Heart left ventricle (tissue), 16 donors: ENCODE measurements at regions not wholly inside any gene's neighbourhood (a gene's known extent, or its start where the extent isn't known, plus 50 kb on each side); places are given as distances from the start of the nearest gene placed in this dataset.

Experiments
- ATAC-seq, 4 donors: fragments of 200-7000 bp; cut with Tn5 transposase; one replicate each; pipeline ENCODE4 v1.9.1; 2020 to 2022; ENCODE audit warnings: moderate library complexity in 4 of 4, mild to moderate bottlenecking in 3 of 4, moderate number of reproducible peaks in 1 of 4
- DNase-seq, 5 donors: peaks; one replicate each; pipeline ENCODE4 v3.0.0-alpha.2; 2020
- H3K27ac ChIP-seq, 12 donors: fragments of 200-600 bp; sonication (generic) in 4 of 12; one replicate each; pipeline versions ENCODE4 v1.5.0 to v1.8.0; 2016 to 2022; ENCODE audit warnings: mild to moderate bottlenecking in 2 of 12
- H3K27me3 ChIP-seq, 9 donors: fragments of 200-600 bp; sonication (generic) in 2 of 9; one replicate each; pipeline versions ENCODE4 v1.5.1 to v1.8.0; 2016 to 2022; ENCODE audit warnings: mild to moderate bottlenecking in 3 of 9
- H3K36me3 ChIP-seq, 9 donors: fragments of 200-600 bp; sonication (generic) in 2 of 9; one replicate each; pipeline versions ENCODE4 v1.5.0 to v1.8.0; 2018 to 2022; ENCODE audit warnings: mild to moderate bottlenecking in 2 of 9
- H3K4me1 ChIP-seq, 12 donors: fragments of 200-600 bp; sonication (generic) in 4 of 12; one replicate each; pipeline versions ENCODE4 v1.5.0 to v1.8.0; 2016 to 2022; ENCODE audit warnings: mild to moderate bottlenecking in 3 of 12
- H3K4me3 ChIP-seq, 12 donors: fragments of 200-600 bp; sonication (generic) in 4 of 12; one replicate each; pipeline versions ENCODE4 v1.5.0 to v1.8.0; 2017 to 2022; ENCODE audit warnings: mild to moderate bottlenecking in 9 of 12, moderate library complexity in 4 of 12
- H3K9me3 ChIP-seq, 12 donors: fragments of 200-600 bp; sonication (generic) in 4 of 12; one replicate each; pipeline versions ENCODE4 v1.5.0 to v1.8.0; 2016 to 2022; ENCODE audit warnings: mild to moderate bottlenecking in 1 of 12
- CTCF ChIP-seq, 12 donors: fragments of 200-600 bp; sonication (generic) in 4 of 12; IDR thresholded peaks; one replicate each; pipeline versions ENCODE4 v1.5.0 to v1.8.0; 2018 to 2022; ENCODE audit warnings: antibody characterized with exemption in 12 of 12, mild to moderate bottlenecking in 5 of 12
- POLR2A ChIP-seq, 2 donors: fragments of 450-650 bp; IDR thresholded peaks; one replicate each; pipeline ENCODE4 v1.6.1; 2017; ENCODE audit warnings: antibody characterized with exemption in 2 of 2, mild to moderate bottlenecking in 2 of 2, moderate library complexity in 2 of 2
- WGBS, 4 donors: extraction: QIAGEN DNeasy Blood & Tissue Kit in 2 of 4; methylation state at CpG; one replicate each; pipeline versions ENCODE4 v1.1.5 to v1.1.7; 2013 to 2018; 5-methylcytosine and 5-hydroxymethylcytosine counted together
- intact Hi-C, 10 donors: fragments of 100-400 bp; cut with DNase I; formaldehyde crosslinking; loops; one replicate each; pipeline versions ENCODE4 v1.11.1 to v1.14.2; 2022
- donor health status: ischemic (EF 13 %, LVEDD 7.1; RV severe dilation, severe dysfunction).
- donor health status: healthy with polysubstance abuse.
- donor health status: DM: no; HTN: yes; CAD: no.
- donor health status: DM: no; HTN: no; CAD: no.
- donor health status: ischemic (EF 25% LVEDD 6.9; RV normal size, moderate dysfunction).
- donor health status: ischemic (EF 25% LVEDD 5.7; RV mildly dilated, moderate dysfunction).
- donor health status: healthy.
- donor health status: DM: yes; HTN: yes; CAD: no.
- donor health status: ischemic (EF 35%, LVEDD 5.7; RV mildly dilated, moderate dysfunction).
- donor health status: nonischemic (EF 11% LVEDD 7.7; RV severe dilation, severe dysfunction).
- donor health status: DM: yes; HTN: yes; CAD: no.
- donor health status: PGD.
- donor health status: ischemic (EF 29% LVEDD 5.4; RV normal size, mild dysfunction).
- donor health status: nonischemic (EF 23%, LVEDD 6.1; RV moderate dilation, normal function).

DNA sequence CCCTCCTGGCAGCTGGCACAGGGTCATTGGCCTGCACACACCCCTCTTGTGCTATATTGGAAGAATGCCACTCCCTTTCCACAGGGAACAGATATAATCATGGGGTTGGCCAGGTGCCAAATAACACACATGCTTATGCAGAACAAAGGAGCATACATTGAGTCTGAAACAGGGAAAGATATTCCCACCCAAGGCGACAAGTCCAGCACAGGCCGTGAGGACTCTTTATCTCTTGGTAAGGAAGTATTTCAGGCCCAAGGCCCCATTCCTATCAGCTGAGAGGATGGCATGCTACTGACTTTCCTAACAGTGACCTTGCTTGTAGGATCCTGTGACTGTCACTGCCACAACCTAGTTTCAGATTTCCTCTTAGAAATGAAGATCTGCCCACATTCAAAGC is 59.0 kb upstream of the STXBP6 start:
- no peak for TF ChIP-seq POLR2A (IDR thresholded peaks at IDR 0.05)
- TF ChIP-seq CTCF (IDR thresholded peaks at IDR 0.05): no peak
- no peak for ATAC-seq
- no peak overlapping the region for H3K4me3 ChIP-seq
- H3K27ac ChIP-seq: peak overlapping the region in 4 of 12 donors; percentile 29 to 82 (median 72)
- H3K36me3 ChIP-seq: no peaks in the 10 kb centered on the region
- H3K9me3 ChIP-seq: no peaks in the 10 kb centered on the region
- WGBS, 4 donors: 14 to 23% (median 19%) methylated on average over 2 of the region's 2 CpGs
- DNase-seq: peak in 1 of 5 donors; percentile 29
- H3K4me1 ChIP-seq: peaks cover 0 to 25% (median 13%) of the 10 kb centered on the region in 12 donors
- no peaks in the 10 kb centered on the region for H3K27me3 ChIP-seq
- intact Hi-C loops: no loop called here

DNA sequence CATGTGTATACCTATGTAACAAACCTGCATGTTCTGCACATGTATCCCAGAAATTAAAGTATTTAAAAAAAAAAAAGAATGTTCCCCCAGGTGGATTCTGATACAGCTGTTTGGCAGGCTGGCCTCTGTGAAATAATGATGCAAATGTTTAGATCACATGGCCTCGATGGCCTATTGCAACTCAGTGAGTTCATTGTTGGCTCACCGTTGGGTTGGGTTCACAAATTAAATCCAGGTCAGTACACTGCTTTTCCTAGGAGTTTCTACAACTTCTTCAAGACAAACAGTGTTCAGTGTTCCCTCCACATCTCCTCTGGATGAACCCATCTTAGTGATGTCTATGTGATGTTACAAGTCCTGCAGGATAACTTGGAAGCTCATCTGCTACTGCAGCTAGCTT is 58.3 kb upstream of the STXBP6 start:
- no peak for DNase-seq
- no peak for TF ChIP-seq POLR2A (IDR thresholded peaks at IDR 0.05)
- no peak for TF ChIP-seq CTCF (IDR thresholded peaks at IDR 0.05)
- 91 to 95% (median 93%) methylated on average over 2 of the region's 2 CpGs for WGBS, 4 donors
- no peaks in the 10 kb centered on the region for H3K9me3 ChIP-seq
- no peaks in the 10 kb centered on the region for H3K36me3 ChIP-seq
- no peaks in the 10 kb centered on the region for H3K27me3 ChIP-seq
- no peak for ATAC-seq
- intact Hi-C loops: no loop called here
- no peak overlapping the region for H3K27ac ChIP-seq
- no peak overlapping the region for H3K4me3 ChIP-seq
- peaks cover 0 to 25% (median 13%) of the 10 kb centered on the region in 12 donors for H3K4me1 ChIP-seq

- ATAC-seq: no peak
- TF ChIP-seq CTCF (IDR thresholded peaks at IDR 0.05) (no peak), POLR2A (IDR thresholded peaks at IDR 0.05) (no peak)
- Histone ChIP-seq H3K9me3 (peaks cover 0 to 4% (median 0%) of the 10 kb centered on the region in 12 donors), H3K27me3 (no peaks in the 10 kb centered on the region), H3K4me3 (no peak overlapping the region), H3K27ac (no peak overlapping the region), H3K4me1 (peaks cover 0 to 9% (median 3%) of the 10 kb centered on the region in 12 donors), H3K36me3 (no peaks in the 10 kb centered on the region)
- intact Hi-C loops: no loop called here
- DNase-seq: no peak
- 77 to 87% (median 82%) methylated on average over 2 of the region's 2 CpGs for WGBS, 4 donors
Measured at GRCh38 chr14:25103820-25104219, 53.9 kb upstream of the STXBP6 start.

DNA sequence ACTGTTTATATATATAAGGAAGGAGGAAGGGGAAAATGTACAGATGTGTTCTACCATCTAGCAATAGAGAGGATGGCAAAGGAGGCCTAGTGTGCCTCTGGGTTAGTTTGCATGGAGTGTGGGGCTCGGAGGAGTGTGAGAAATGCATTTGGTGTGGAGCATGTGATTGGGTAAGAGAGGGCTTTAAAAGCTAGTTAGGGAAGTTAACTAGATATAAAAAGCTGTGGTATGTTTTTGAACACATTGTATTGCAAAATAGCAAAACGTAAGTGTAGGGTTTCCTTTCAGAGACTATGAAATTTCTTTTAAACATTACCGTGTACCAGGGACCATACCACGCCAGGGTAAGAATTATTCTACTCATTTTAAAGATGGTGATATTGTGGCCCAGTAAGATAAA is 53.3 kb upstream of the STXBP6 start:
- DNase-seq: no peak
- TF ChIP-seq CTCF (IDR thresholded peaks at IDR 0.05) (no peak), POLR2A (IDR thresholded peaks at IDR 0.05) (no peak)
- no peak for ATAC-seq
- H3K36me3 ChIP-seq: no peaks in the 10 kb centered on the region
- peaks cover 0 to 4% (median 0%) of the 10 kb centered on the region in 12 donors for H3K9me3 ChIP-seq
- intact Hi-C loops: no loop called here
- 86 to 91% (median 88%) methylated on average over 4 of the region's 4 CpGs for WGBS, 4 donors
- H3K27ac ChIP-seq: no peak overlapping the region
- H3K4me1 ChIP-seq: peaks cover 0 to 9% (median 0%) of the 10 kb centered on the region in 12 donors
- H3K27me3 ChIP-seq: no peaks in the 10 kb centered on the region
- H3K4me3 ChIP-seq: no peak overlapping the region
